ENCODE measurements at regions not wholly inside any gene's neighbourhood (a gene's known extent, or its start where the extent isn't known, plus 50 kb on each side); places are given as distances from the start of the nearest gene placed in this dataset.

GRCh38 chr4:110907801-110908313, 285.0 kb upstream of the PITX2 start:
- Histone ChIP-seq H3K4me1 (ENCODE audit: control insufficient read depth, insufficient read depth, low read length) (no peaks in the 10 kb centered on the region), H3K9me3 (replicated peaks; ENCODE audit: control insufficient read depth, insufficient read depth, low read length) (no peaks in the 10 kb centered on the region), H3K27ac (ENCODE audit: control insufficient read depth, insufficient read depth) (no peak overlapping the region), H3K4me3 (no peak overlapping the region), H4K20me1 (ENCODE audit: control insufficient read depth, insufficient read depth) (no peaks in the 10 kb centered on the region), H3K9ac (ENCODE audit: control insufficient read depth, insufficient read depth, low read length) (no peak overlapping the region), H2AFZ (ENCODE audit: control insufficient read depth, low read depth, low read length) (no peak overlapping the region), H3K79me2 (ENCODE audit: control insufficient read depth, insufficient read depth, low read length) (no peaks in the 10 kb centered on the region), H3K4me2 (ENCODE audit: control insufficient read depth, insufficient read depth) (no peak overlapping the region), H3K36me3 (ENCODE audit: control insufficient read depth in 2 of 2, insufficient read depth in 2 of 2, low read length in 1 of 2) (no peaks in the 10 kb centered on the region), H3K27me3 (replicated peaks in 1 of 2; ENCODE audit: control insufficient read depth in 2 of 2, insufficient read depth in 2 of 2, low read length in 1 of 2) (no peaks in the 10 kb centered on the region)
- ChIA-PET POLR2A (no interaction called here), SMC1A (ENCODE audit: uncharacterized antibody, unreplicated experiment) (no interaction called here), CTCF (no interaction called here), RAD21 (ENCODE audit: unreplicated experiment) (no interaction called here)
- DNase-seq (ENCODE audit: low read depth, low spot score), result no peak
- ATAC-seq, result no peak
- no peak for FAIRE-seq
- in situ Hi-C loops (cut with MboI), result no loop called here
- intact Hi-C loops (cut with micrococcal nuclease; ENCODE audit: unreplicated experiment), result no loop called here
- TF ChIP-seq MTA2 (IDR thresholded peaks at IDR 0.05; ENCODE audit: low read depth) (no peak), E2F4 (IDR thresholded peaks at IDR 0.05; ENCODE audit: low read depth, low read length) (no peak), MXI1 (IDR thresholded peaks at IDR 0.05; ENCODE audit: low read depth, low read length) (no peak), STAT3 (IDR thresholded peaks at IDR 0.05; ENCODE audit: low read depth, low read length) (no peak), IRF4 (IDR thresholded peaks at IDR 0.05; ENCODE audit: low read depth, low read length) (no peak)
- BruUV-seq (replicated peaks), result no TSS peak
- 0% methylated on average over 1 of the region's 1 CpG for WGBS (ENCODE audit: insufficient coverage, insufficient replicate concordance, low lambda C conversion rate, missing lambda C conversion rate)

DNA sequence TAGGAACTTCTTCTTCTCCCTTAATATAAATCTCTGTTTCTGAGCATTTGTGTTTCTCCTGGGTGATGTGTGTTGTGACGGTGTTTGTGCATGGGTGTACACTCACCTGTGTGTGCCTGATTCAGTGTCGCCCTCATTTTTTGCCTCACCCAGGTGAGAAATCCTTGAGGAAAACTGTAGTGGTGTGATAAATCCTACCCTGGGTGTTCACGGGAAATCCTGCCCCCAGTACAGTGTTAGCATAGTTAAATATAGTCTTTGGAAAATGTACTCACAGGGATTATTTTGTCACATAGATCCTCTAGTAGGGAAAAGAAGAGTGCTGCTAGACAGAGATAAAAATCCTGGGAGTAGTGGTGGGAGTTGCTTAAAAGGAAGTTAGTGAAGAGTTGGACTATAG, 291.9 kb upstream of the PITX2 start:
- no peak overlapping the region for H3K27ac ChIP-seq (ENCODE audit: control insufficient read depth, insufficient read depth)
- ChIA-PET SMC1A (ENCODE audit: uncharacterized antibody, unreplicated experiment) (interaction anchor here (1.6 kb wide), 1 partner anchor 25 kb away, joined by 4 read pairs; no protein-coding TSS in a partner anchor), CTCF (no interaction called here), RAD21 (ENCODE audit: unreplicated experiment) (no interaction called here), POLR2A (no interaction called here)
- H3K4me1 ChIP-seq (ENCODE audit: control insufficient read depth, insufficient read depth, low read length), result no peaks in the 10 kb centered on the region
- H3K79me2 ChIP-seq (ENCODE audit: control insufficient read depth, insufficient read depth, low read length), result no peaks in the 10 kb centered on the region
- no TSS peak for BruUV-seq (replicated peaks)
- intact Hi-C loops (cut with micrococcal nuclease; ENCODE audit: unreplicated experiment) (no loop called here), in situ Hi-C loops (cut with MboI) (no loop called here)
- FAIRE-seq (no peak), ATAC-seq (no peak), DNase-seq (ENCODE audit: low read depth, low spot score) (no peak)
- no peaks in the 10 kb centered on the region for H4K20me1 ChIP-seq (ENCODE audit: control insufficient read depth, insufficient read depth)
- H3K9me3 ChIP-seq (replicated peaks; ENCODE audit: control insufficient read depth, insufficient read depth, low read length), result no peaks in the 10 kb centered on the region
- H3K36me3 ChIP-seq (ENCODE audit: control insufficient read depth in 2 of 2, insufficient read depth in 2 of 2, low read length in 1 of 2), result no peaks in the 10 kb centered on the region
- no peak overlapping the region for H3K9ac ChIP-seq (ENCODE audit: control insufficient read depth, insufficient read depth, low read length)
- H3K4me3 ChIP-seq, result no peak overlapping the region
- no peaks in the 10 kb centered on the region; a peak in 1 of 4 replicates for H3K27me3 ChIP-seq (replicated peaks in 1 of 2; ENCODE audit: control insufficient read depth in 2 of 2, insufficient read depth in 2 of 2, low read length in 1 of 2)
- H2AFZ ChIP-seq (ENCODE audit: control insufficient read depth, low read depth, low read length), result no peak overlapping the region
- WGBS (ENCODE audit: insufficient coverage, insufficient replicate concordance, low lambda C conversion rate, missing lambda C conversion rate), result 19% methylated on average over 3 of the region's 3 CpGs
- H3K4me2 ChIP-seq (ENCODE audit: control insufficient read depth, insufficient read depth), result no peak overlapping the region
- TF ChIP-seq ZBTB11 (CRISPR knock-in tag; IDR thresholded peaks at IDR 0.05) (no peak), ZNF24 (IDR thresholded peaks at IDR 0.05) (no peak), ZNF622 (IDR thresholded peaks at IDR 0.05) (no peak), NR2C1 (IDR thresholded peaks at IDR 0.05) (no peak), PAX5 (IDR thresholded peaks at IDR 0.05; ENCODE audit: borderline replicate concordance, low read depth, low read length) (no peak), MEF2B (IDR thresholded peaks at IDR 0.05; ENCODE audit: partially characterized antibody, poor library complexity, severe bottlenecking) (no peak), ZNF217 (IDR thresholded peaks at IDR 0.05) (no peak), FOXM1 (IDR thresholded peaks at IDR 0.05; ENCODE audit: low read depth, low read length) (no peak), POU2F2 (IDR thresholded peaks at IDR 0.05; ENCODE audit: borderline replicate concordance, low read depth, low read length) (no peak), RBBP5 (conservative IDR thresholded peaks at IDR 0.05) (no peak), MTA2 (IDR thresholded peaks at IDR 0.05; ENCODE audit: low read depth) (no peak)
